A549 (cell line): ENCODE measurements at regions not wholly inside any gene's neighbourhood (a gene's known extent, or its start where the extent isn't known, plus 50 kb on each side); places are given as distances from the start of the nearest gene placed in this dataset.
"Not testable (repeated sequence)": the region's sequence is repeated elsewhere in the genome, so short reads cannot be mapped to it uniquely, and the experiment has no call there.

ENCODE experiments used
- CTCF ChIP-seq: fragments of >200 bp; sonication (Bioruptor Twin); formaldehyde crosslinking; IDR thresholded peaks from 3 replicates; pipeline ENCODE4 v1.5.1; 2016
- EHMT2 ChIP-seq: fragments of 200-600 bp; sonication (generic); IDR thresholded peaks from 2 replicates; pipeline ENCODE4 v1.6.1; 2016; ENCODE audit warnings: antibody characterized with exemption, low read depth, mild to moderate bottlenecking, moderate library complexity
- KDM1A ChIP-seq: fragments of 200-600 bp; sonication (generic); IDR thresholded peaks from 2 replicates; pipeline ENCODE4 v1.6.1; 2016; ENCODE audit warnings: low read depth, mild to moderate bottlenecking
- POLR2A ChIP-seq: IDR thresholded peaks from 2 replicates; pipeline ENCODE4 v1.6.1; 2012; ENCODE audit warnings: mild to moderate bottlenecking, low read length
- POLR2AphosphoS2 ChIP-seq: conservative IDR thresholded peaks from 2 replicates; pipeline ENCODE4 v1.6.1; 2012; ENCODE audit warnings: low read length, improper control_type of control experiment, inconsistent platforms

DNA sequence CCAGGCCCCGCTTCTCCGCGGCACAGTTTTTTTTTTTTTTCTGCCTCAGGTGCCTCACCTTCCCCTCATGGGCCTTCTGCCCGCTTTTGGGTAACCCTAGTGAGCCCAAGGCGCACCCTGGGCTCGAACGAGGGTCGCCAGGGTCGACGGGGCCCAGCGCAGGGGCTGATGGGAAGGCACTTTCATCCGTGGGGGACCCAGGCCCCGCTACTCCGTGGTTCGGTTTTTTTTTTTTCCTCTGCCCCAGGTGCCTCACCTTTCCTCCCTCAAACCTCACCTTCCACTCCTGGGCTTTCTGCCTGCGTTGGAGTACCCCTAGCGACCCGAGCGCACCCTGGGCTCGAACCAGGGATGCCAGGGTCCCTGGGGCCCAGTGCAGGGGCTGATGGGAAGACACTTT lies 1569.8 kb downstream of the TSPY10 start:
- TF ChIP-seq POLR2AphosphoS2, CTCF, EHMT2, POLR2A, KDM1A: not testable (repeated sequence)
